GM21786 (cell line): ENCODE measurements at regions not wholly inside any gene's neighbourhood (a gene's known extent, or its start where the extent isn't known, plus 50 kb on each side); places are given as distances from the start of the nearest gene placed in this dataset.
A peak's percentile ranks its signal among the peaks of the same experiment; 100 is the strongest.
"Not testable (repeated sequence)": the region's sequence is repeated elsewhere in the genome, so short reads cannot be mapped to it uniquely, and the experiment has no call there.

Experiments
- ATAC-seq: cut with Tn5 transposase; IDR thresholded peaks from one replicate; pipeline ENCODE4 v1.9.1; 2021; ENCODE audit not compliant: unreplicated experiment

- ATAC-seq, result no peak
These were observed 60.0 kb upstream of the EDAR start for GRCh38 chr2:109049022-109049421.

GRCh38 chr2:109048163-109048562 lies 59.1 kb upstream of the EDAR start:
- no peak for ATAC-seq

- not testable (repeated sequence) for ATAC-seq
These were observed 58.5 kb upstream of the EDAR start for GRCh38 chr2:109047569-109047968.

- peak; percentile 95 for ATAC-seq
These were observed 58.0 kb upstream of the EDAR start for GRCh38 chr2:109046925-109047508.

- ATAC-seq, result no peak
These were observed 56.5 kb upstream of the EDAR start for GRCh38 chr2:109045505-109045904.

GRCh38 chr2:109038992-109039391 lies 50.0 kb upstream of the EDAR start:
- no peak for ATAC-seq
